Suprapubic skin (tissue), 4 donors: ENCODE measurements at regions not wholly inside any gene's neighbourhood (a gene's known extent, or its start where the extent isn't known, plus 50 kb on each side); places are given as distances from the start of the nearest gene placed in this dataset.

Source experiments
- DNase-seq, 2 donors: peaks; one replicate each; pipeline ENCODE4 v3.0.0-alpha.2; 2019; ENCODE audit warnings: low spot score in 2 of 2
- H3K27ac ChIP-seq: fragments of 200-600 bp; sonication (generic); one replicate; pipeline ENCODE4 v1.5.1; 2019
- H3K27me3 ChIP-seq: fragments of 200-600 bp; sonication (generic); one replicate; pipeline ENCODE4 v1.5.1; 2019
- H3K36me3 ChIP-seq: fragments of 200-600 bp; sonication (generic); one replicate; pipeline ENCODE4 v1.5.1; 2019
- H3K4me1 ChIP-seq: fragments of 200-600 bp; sonication (generic); one replicate; pipeline ENCODE4 v1.5.1; 2019
- H3K4me3 ChIP-seq: fragments of 200-600 bp; sonication (generic); one replicate; pipeline ENCODE4 v1.5.1; 2019; ENCODE audit warnings: mild to moderate bottlenecking
- H3K9me3 ChIP-seq: fragments of 200-600 bp; sonication (generic); one replicate; pipeline ENCODE4 v1.5.1; 2019
- CTCF ChIP-seq, 2 donors: fragments of 200-600 bp in 1 of 2; fragments of 450-650 bp in 1 of 2; sonication (generic) in 1 of 2; IDR thresholded peaks; one replicate each; pipeline ENCODE4 v1.5.1; 2016 to 2019; ENCODE audit warnings: antibody characterized with exemption in 2 of 2, mild to moderate bottlenecking in 1 of 2, moderate library complexity in 1 of 2
- EP300 ChIP-seq: sonication (generic); formaldehyde crosslinking; IDR thresholded peaks from one replicate; pipeline ENCODE4 v1.6.1; 2017; ENCODE audit warnings: antibody characterized with exemption
- POLR2A ChIP-seq, 2 donors: fragments of 450-650 bp; IDR thresholded peaks; one replicate each; pipeline ENCODE4 v1.6.1; 2017; ENCODE audit warnings: antibody characterized with exemption in 2 of 2, mild to moderate bottlenecking in 2 of 2, moderate library complexity in 2 of 2
- POLR2AphosphoS5 ChIP-seq, 3 donors: sonication (generic); formaldehyde crosslinking; IDR thresholded peaks; one replicate each; pipeline ENCODE4 v1.6.1; 2017; ENCODE audit warnings: antibody characterized with exemption in 3 of 3
- WGBS: methylation state at CpG from one replicate; pipeline ENCODE4 v1.1.5; 2018; 5-methylcytosine and 5-hydroxymethylcytosine counted together

- WGBS = 78% methylated on average over 3 of the region's 3 CpGs
Observed at GRCh38 chr9:106752581-106752980, 110.4 kb upstream of the ZNF462 start.

GRCh38 chr9:106753155-106753671, 109.8 kb upstream of the ZNF462 start:
- H3K27ac ChIP-seq = no peak overlapping the region
- no peaks in the 10 kb centered on the region for H3K9me3 ChIP-seq
- DNase-seq = no peak
- no peak for TF ChIP-seq EP300
- no peak for TF ChIP-seq POLR2A (IDR thresholded peaks at IDR 0.05)
- no peak for TF ChIP-seq CTCF (IDR thresholded peaks at IDR 0.05)
- TF ChIP-seq POLR2AphosphoS5 (IDR thresholded peaks at IDR 0.05) = no peak
- H3K27me3 ChIP-seq = no peaks in the 10 kb centered on the region
- WGBS = 54% methylated on average over 4 of the region's 4 CpGs
- no peaks in the 10 kb centered on the region for H3K36me3 ChIP-seq
- H3K4me1 ChIP-seq = no peaks in the 10 kb centered on the region
- H3K4me3 ChIP-seq = no peak overlapping the region

More at GRCh38 chr9:106752581-106752980, 110.4 kb upstream of the ZNF462 start:
- TF ChIP-seq POLR2A (IDR thresholded peaks at IDR 0.05) (no peak), POLR2AphosphoS5 (IDR thresholded peaks at IDR 0.05) (no peak), EP300 (no peak), CTCF (IDR thresholded peaks at IDR 0.05) (no peak)
- no peak overlapping the region for H3K4me3 ChIP-seq
- no peak for DNase-seq
- H3K27me3 ChIP-seq = no peaks in the 10 kb centered on the region
- H3K9me3 ChIP-seq = no peaks in the 10 kb centered on the region
- no peak overlapping the region for H3K27ac ChIP-seq
- H3K4me1 ChIP-seq = no peaks in the 10 kb centered on the region
- H3K36me3 ChIP-seq = no peaks in the 10 kb centered on the region

GRCh38 chr9:106755736-106756135, 107.2 kb upstream of the ZNF462 start:
- WGBS = 78% methylated on average over 7 of the region's 7 CpGs
- TF ChIP-seq CTCF (IDR thresholded peaks at IDR 0.05) = no peak
- TF ChIP-seq POLR2AphosphoS5 (IDR thresholded peaks at IDR 0.05) = no peak
- TF ChIP-seq POLR2A (IDR thresholded peaks at IDR 0.05) = no peak
- no peak for TF ChIP-seq EP300
- Histone ChIP-seq H3K4me3 (no peak overlapping the region), H3K27ac (no peak overlapping the region), H3K36me3 (no peaks in the 10 kb centered on the region), H3K4me1 (no peaks in the 10 kb centered on the region), H3K27me3 (no peaks in the 10 kb centered on the region), H3K9me3 (no peaks in the 10 kb centered on the region)
- DNase-seq = no peak

GRCh38 chr9:106757514-106757913, 105.5 kb upstream of the ZNF462 start:
- WGBS = 63% methylated on average over 2 of the region's 2 CpGs
- Histone ChIP-seq H3K4me1 (no peaks in the 10 kb centered on the region), H3K4me3 (no peak overlapping the region), H3K36me3 (no peaks in the 10 kb centered on the region), H3K27me3 (no peaks in the 10 kb centered on the region), H3K9me3 (no peaks in the 10 kb centered on the region), H3K27ac (no peak overlapping the region)
- TF ChIP-seq POLR2A (IDR thresholded peaks at IDR 0.05) (no peak), POLR2AphosphoS5 (IDR thresholded peaks at IDR 0.05) (no peak), EP300 (no peak), CTCF (IDR thresholded peaks at IDR 0.05) (no peak)
- no peak for DNase-seq

GRCh38 chr9:106758911-106759310, 104.1 kb upstream of the ZNF462 start:
- WGBS = 65% methylated on average over 1 of the region's 1 CpG

More at GRCh38 chr9:106758911-106759310, 104.1 kb upstream of the ZNF462 start:
- TF ChIP-seq POLR2AphosphoS5 (IDR thresholded peaks at IDR 0.05) = no peak
- TF ChIP-seq EP300 = no peak
- no peak for TF ChIP-seq POLR2A (IDR thresholded peaks at IDR 0.05)
- no peak for TF ChIP-seq CTCF (IDR thresholded peaks at IDR 0.05)
- H3K36me3 ChIP-seq = no peaks in the 10 kb centered on the region
- no peaks in the 10 kb centered on the region for H3K27me3 ChIP-seq
- H3K4me3 ChIP-seq = no peak overlapping the region
- H3K27ac ChIP-seq = no peak overlapping the region
- H3K4me1 ChIP-seq = no peaks in the 10 kb centered on the region
- H3K9me3 ChIP-seq = no peaks in the 10 kb centered on the region
- no peak for DNase-seq
